GM21723 (cell line): ENCODE measurements at regions not wholly inside any gene's neighbourhood (a gene's known extent, or its start where the extent isn't known, plus 50 kb on each side); places are given as distances from the start of the nearest gene placed in this dataset.
"Not testable (repeated sequence)": the region's sequence is repeated elsewhere in the genome, so short reads cannot be mapped to it uniquely, and the experiment has no call there.

Experiments
- ATAC-seq: cut with Tn5 transposase; IDR thresholded peaks from one replicate; pipeline ENCODE4 v1.9.1; 2021; ENCODE audit warnings: mild to moderate bottlenecking, moderate library complexity; ENCODE audit not compliant: unreplicated experiment

DNA sequence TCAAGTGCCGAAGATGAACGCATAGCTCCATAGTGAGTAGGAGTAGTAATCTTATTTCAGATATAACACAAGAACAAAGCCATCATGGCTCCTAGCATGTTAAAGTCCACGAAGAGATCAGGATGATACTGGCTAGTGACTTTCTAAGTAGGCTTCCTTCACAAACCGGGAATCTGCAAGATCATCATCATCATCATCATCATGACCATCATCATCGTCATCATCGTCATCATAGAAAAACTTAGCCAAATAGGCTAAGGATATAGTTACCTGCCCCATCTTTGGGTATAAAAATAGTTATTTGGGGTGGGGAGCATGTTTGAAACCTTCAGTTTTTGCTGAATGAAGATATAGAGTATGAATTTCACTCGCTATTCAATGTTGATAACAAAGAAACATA is 57.9 kb downstream of the PYDC2 start:
- ATAC-seq, result no peak

DNA sequence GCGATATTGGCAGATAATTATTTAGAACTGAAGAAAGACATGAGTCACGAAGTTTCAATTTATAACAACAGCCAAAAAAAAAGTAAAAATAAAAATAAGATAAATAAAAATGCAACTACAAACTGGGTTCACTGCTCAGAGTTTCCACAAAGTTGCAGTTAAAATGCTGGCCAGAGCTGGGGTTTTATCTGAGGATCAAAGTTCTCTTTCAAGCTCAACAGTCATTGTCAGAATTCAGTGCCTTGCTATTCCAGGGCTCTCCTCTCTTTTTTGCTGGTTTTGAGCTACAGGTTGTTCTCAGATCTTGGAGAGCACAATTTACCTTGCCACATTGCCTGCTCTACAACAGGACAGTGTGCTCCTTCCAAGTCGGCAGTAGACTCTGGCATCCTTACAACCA is 60.1 kb downstream of the PYDC2 start:
- no peak for ATAC-seq

DNA sequence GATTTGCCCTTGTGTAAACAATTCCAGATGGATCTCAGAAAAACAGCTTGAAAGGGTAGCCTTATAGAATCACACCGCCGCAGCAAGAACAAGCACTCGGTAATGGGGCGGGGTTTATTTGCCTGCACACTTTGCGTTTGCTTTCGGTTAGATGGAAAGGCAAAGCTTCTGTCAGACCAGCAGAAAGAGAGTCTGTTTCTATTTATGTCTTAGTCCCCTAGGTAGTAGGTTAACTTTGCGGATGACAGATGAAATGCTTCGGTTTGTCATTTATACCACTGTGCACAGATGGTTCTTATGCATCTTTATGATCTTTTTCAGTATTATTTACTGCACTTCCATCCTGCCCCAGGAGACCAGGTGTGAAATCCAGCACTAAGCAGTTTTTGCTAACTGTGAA is 62.2 kb downstream of the PYDC2 start:
- no peak for ATAC-seq

DNA sequence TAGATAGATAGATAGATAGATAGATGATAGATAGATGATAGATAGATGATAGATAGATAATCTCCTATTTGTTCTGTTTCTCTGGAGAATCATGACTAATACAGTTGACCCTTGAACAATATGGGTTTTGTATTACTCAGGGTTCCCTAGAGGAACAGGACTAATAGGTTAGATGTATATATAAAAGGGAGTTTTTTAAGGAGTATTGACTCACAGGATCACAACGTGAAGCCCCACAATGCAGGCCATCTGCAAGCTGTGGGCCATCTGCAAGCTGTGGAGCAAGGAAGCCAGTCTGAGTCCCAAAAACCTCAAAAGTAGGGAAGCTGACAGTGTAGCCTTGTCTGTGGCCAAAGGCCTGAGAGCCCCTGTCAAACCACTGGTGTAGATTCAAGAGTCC is 67.6 kb downstream of the PYDC2 start:
- no peak for ATAC-seq

DNA sequence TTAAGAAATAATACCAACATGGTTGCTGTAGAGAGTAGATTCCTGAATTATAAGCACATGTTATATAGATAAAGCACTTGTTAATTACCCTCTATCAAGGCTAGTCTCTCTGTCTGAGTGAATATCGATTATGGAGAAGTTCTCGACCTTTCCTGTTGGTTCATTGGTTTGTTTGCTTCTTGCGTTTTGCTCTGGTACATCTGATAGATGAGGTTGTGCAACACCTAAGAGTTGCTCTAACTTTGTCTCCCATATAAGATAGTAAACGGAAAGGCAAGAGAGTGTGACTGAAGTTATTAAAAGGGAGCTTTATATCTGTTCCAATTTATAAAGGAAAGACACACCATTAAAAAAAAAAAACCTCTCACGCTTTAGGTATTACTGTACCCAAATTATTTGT is 69.0 kb downstream of the PYDC2 start:
- ATAC-seq, result no peak

DNA sequence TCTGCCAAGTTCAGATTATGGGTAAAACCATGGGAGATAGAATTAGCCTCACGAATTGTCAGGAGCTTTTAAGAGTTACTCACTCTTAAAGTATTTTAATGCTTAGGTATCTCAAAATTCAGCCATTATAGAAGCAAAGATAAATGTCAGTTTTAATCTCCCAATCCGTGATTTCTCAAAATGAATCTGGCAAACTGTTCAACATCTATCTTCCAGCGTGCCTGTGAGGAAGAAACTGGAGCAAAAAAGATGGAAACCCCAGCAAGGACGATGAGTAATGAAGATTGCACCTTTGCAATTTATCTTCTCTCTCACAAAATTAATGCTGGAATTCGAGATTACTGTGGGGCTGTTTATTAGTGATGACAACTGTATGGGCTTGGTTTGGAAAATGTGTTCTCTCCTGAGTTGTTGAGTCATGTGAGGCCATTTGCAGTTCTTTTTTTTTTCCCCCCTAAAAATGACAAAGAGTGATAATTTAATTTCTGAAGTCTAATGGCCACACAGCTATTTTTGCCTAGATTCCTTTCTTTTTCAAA is 70.5 kb downstream of the PYDC2 start:
- no peak for ATAC-seq

DNA sequence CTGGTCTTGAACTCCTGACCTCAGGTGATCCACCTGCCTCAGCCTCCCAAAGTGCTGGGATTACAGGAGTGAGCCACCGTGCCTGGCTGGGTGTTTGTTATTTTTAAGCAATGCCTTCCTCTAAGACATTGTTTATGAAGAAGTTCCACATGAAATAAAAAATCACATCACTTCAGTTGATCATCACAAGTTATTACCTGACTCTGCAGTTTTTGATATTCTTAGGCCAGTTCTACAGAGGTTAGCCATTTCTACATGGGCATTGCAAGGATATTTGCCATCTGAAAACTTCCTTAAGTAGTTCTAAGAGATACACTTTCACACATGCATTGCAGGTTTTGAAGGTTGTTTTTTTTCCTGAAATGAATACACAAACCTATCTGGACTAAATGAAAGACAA is 82.1 kb downstream of the PYDC2 start:
- ATAC-seq, result no peak

DNA sequence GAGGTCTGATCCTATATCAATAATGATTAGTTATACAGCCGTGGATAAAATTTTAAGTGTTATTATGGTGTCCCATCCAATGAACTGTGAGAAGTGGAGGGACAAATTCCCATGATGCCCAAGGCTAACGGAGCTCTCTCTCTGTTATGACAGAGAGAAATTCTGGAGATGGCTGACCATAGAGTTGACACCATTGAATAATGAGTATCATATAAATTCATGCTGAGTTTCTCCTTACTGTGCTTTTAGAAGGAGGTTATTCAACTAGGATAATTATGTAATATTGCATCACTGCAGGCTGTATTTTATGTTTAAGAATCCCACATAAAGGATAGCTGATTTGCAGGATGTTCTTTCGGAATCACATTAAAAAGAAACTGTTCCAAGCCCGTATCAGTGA is 82.9 kb downstream of the PYDC2 start:
- ATAC-seq, result no peak

DNA sequence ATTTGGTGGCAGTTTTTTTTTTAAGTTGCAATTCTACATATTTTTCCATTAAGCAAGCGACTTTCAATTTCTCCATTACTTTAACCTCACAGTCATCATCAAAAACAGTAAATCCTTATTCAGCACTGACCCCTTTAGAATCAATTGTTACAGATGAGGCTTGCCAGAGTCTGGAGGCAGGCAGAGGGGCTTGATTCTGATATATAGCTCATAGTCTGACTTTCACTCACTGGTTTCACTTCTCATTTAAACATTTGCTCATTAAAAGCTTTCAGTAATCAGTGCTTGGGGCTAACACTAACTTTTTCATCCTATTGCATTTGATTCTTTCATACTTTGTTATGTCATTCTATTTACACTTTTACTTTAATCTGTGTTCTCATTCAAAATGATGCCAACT is 88.4 kb downstream of the PYDC2 start:
- no peak for ATAC-seq

DNA sequence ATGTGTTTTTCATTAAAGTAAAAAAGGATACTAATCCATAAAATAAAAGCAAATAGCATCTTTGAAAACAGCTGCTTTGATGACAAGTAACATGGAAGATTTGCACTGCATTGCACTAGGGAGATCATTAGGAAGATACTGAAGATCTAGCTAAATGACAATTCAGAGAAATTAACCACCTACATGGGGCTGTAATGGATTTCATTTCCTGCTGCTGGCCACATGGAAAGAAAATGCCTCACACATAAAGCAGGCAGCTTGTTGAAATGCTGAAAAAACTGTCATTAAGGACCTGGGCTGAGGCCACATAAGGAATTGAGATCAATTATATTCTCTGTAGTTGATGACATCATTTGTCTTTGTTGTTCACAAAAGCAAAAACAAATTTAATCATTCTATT is 94.1 kb downstream of the PYDC2 start:
- ATAC-seq, result no peak

DNA sequence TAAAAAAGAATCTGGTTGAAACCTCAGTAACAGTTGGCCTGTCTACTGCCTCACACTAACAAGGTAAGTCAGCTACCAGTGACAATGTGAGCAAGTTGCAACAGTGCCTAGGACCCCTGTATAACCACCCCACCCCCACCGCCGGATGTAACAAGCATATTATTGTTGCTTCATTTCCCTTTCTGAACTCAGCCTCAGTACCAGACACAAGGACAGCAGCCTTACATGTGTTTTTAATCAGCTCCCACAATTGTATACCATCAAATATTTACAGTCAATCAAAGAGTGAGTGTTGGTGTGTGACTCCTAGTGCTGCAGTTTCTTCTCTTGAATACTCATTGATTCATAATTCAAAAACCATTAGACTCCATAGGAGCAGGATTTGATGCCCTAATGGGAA is 96.4 kb downstream of the PYDC2 start:
- ATAC-seq, result no peak

DNA sequence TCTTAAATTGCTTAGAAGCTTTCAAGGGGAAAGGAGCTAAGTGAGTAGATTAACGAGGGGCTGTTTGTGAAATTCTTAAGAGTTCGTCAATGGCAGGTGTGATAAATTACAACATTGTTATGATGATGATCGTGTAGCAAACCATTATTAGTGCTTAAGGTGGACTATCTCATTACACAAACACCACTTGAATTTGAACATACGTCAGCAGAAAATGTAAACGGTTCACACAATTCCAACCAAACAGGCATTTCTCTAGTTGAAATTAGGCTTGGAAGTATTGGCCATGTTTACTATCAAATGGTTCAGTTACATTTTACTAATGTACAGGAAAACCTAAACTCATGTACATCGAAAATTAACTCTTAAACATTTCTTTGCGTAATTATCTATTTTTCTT is 102.8 kb downstream of the PYDC2 start:
- ATAC-seq, result no peak

DNA sequence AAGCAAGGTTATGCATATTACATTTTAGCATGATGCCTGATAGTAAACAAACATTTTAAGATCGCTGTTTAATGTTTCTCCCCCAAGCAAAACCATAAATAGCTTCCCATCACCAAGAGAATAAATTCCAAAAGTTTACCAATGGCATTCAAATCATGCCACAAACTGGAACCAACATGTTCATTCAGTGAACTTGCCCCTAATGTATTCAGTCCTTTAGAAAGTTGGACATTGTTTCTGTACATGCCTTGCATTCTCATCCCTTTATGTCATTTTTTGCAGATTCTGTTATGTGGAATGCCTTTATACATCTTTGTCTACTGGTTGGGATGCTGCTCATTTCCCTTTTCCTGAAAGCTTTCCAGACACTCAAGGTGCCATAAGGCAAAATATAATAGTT is 105.5 kb downstream of the PYDC2 start:
- ATAC-seq, result no peak

DNA sequence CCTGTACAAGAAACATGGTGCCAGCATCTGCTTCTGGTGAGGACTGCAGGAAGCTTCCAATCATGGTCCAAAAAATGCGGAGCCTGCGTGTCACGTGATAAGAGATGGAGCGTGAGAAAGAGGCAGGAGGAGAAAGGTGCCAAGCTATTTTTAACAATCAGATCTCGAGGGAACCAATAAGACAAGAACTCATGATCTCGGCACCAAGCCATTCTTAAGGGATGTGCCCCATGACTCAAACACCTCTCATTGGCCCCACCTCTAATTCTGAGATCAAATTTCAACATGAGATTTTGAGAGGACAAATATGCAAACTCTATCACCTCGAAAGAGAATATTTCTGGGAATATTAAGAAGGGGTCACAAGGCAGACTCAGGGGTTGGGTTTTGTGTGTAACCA is 107.2 kb downstream of the PYDC2 start:
- ATAC-seq, result no peak

DNA sequence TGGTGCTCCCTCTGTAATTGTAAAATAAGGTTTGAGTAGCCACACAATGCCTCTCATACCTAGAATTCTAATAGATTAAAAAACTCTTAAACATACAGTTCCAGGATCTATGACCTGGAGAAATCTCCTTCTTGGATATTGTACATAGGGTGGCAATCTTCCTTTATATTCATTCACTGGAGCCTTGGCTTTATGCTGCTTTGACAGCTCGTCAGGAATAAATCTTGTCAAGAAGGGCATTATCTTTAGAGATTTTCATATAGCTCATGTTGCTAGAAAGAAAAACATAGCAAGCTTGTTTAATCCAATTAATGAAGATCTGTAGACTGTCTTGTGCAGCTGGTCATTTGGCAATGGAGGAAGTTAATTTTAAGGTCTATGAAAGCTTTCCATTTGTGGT is 131.1 kb downstream of the PYDC2 start:
- ATAC-seq, result no peak

DNA sequence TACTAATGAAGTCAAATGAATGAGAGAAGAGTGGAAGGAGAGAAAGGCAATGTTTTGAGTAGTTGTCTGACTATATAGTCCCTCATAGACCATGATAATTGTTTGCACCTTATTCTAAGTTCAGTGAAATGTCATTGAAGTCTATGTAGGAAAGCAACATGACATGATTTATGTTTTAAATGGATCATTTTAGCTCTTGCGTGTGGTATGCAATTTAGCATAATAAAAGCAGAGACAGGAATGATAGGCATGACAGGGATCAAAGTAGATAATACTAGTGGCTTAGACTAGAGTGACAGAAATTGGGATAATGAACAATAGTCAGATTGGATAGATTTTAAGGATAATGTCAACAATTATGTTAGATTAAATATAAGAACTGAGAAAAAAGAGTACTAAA is 132.5 kb downstream of the PYDC2 start:
- ATAC-seq, result no peak

DNA sequence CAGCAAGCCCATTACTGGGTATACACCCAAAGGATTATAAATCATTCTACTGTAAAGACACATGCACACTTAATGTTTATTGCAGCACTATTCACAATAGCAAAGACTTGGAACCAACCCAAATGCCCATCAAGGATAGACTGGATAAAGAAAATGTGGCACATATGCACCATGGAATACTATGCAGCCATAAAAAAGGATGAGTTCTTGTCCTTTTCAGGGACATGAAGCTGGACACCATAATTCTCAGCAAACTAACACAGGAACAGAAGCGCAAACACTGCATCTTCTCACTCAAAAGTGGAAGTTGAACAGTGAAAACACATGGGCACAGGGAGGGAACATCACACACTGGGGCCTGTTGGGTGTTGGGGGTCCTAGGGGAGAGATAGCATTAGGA is 154.5 kb downstream of the PYDC2 start:
- not testable (repeated sequence) for ATAC-seq

DNA sequence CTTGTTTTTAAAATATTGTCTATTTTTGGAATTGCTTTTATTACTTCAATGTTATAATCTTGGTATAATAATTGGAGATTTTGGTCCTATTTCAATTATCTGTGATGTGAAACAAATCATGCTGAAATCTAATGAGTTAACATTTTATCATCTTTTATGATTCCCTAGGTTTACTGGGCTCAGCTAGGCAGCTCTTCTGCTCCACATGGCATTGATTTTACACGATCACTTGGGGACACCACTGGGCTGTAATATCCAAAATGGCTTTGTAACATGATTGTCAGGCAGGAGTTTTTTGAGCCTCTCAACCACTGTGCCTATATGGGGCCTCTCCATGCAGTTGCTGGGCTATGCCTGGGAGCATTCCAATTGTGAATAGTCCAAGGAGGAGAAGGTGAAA is 163.3 kb downstream of the PYDC2 start:
- ATAC-seq, result no peak

DNA sequence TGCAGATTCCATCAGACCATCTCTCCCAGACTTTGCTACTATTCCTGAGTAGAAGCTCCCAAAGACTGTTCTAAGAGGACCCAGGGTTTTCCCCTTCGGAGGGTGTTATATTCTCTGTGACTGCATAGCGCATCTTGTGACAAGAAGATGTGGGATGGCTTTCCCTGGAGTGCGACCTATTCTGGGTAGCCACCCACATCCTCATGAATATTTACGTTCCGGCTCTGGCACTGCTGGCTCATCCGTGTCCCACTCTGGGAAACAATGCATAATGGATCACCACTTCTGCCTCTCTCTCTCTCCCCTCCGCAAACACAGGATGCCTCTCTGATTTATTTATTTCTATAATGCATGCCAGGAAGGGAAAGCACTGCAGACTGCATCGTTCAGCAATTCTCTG is 166.1 kb downstream of the PYDC2 start:
- no peak for ATAC-seq

DNA sequence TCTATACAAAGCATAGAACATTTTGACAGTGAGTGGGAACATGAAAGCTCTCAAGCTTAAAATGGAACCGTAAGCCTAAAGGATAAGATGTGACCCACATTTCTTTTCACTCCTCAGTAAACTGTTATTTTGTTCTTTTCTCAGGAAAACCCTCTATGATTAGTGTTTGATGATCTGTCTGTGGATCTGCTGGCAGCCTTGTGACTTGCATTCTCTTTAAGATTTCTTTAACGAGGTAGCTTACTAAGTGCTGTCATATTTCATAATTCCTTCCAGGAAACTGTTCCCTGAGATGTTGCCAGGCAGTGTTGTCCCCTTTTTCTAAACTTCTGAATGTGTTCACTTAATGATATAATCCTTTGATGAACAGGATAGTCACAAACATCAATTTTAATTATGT is 167.6 kb downstream of the PYDC2 start:
- no peak for ATAC-seq

DNA sequence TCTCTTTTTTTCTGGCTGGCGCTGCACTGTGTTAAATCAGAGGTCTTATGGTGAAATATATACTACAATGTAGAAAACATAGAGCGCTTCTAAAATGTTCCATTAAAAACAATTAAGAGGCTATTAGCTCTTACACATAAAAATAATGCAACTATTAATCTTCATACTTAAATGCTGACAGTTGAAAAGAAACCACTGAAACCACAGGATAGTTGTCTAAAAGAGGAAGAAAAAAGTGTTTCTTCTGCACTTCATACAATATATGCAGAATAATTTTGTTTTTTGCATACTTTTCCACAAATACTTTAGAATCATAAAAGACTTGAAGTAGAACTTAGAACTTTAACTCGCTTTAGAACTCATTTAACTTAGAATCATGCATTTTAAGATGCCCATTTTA is 170.5 kb downstream of the PYDC2 start:
- no peak for ATAC-seq

DNA sequence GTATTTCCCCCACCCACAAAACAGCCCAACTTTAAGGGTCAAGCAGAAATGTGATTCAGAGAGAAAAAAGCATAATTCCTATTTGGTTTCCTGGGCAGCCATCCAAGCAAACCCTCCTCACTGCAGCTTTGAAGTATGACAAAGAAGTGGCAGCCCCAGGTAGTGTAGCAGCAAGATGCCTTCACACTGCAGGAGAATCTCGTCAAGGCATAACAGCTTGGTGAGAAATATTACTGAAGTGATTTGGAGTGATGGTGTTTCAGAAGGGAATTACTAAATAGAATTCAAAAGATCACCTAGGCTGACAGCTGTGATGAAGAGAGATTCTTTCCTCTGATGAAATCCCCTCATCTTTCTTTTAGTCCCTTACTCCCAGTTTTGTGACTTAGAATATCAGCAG is 173.9 kb downstream of the PYDC2 start:
- ATAC-seq, result no peak

DNA sequence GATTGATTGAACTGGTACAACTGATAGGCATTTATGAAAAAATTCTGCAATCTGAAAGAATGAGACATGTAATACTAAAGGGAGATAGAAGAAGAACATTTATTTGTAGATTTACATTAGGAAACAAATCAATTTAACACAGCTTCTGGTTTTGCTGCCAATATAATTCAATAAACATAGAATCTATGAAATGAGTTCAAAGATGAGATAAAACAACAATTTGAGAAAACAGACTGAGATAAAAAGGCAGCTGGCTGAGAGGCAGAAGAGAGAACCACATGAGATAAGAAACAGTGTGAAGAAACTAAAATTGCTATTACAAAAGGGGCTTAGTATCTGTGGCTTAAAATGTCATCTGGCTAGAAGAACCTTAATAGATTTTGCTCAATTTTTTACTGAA is 176.6 kb downstream of the PYDC2 start:
- ATAC-seq, result no peak

DNA sequence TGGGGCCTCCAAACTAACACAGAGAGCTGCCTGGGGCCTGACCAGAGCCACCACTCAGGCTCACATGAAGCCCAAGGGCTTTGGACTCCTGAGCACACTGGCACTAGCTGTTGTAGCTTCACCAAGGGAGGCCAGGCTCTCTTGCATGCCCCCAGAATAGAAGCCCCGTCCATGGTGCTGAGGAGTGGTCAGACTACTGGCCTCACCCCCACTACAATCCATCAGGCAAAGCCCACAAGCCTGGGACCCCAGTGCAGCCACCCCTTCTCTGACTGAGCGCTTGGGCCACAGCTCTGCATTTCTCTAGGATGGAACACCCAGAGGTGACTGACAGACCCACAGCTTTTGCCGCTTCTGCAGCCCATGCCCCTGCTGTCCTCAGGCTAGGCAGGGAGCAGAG is 180.8 kb downstream of the PYDC2 start:
- ATAC-seq, result no peak
